Neutrophil (primary cell): ENCODE measurements at regions not wholly inside any gene's neighbourhood (a gene's known extent, or its start where the extent isn't known, plus 50 kb on each side); places are given as distances from the start of the nearest gene placed in this dataset.

Experiments
- H3K27ac ChIP-seq: fragments of 200-600 bp; sonication (generic); 2 replicates; pipeline ENCODE4 v1.5.1; 2016; ENCODE audit warnings: mild to moderate bottlenecking, moderate library complexity
- H3K27me3 ChIP-seq: fragments of 200-600 bp; sonication (generic); 2 replicates; pipeline ENCODE4 v1.6.0; 2016; ENCODE audit warnings: mild to moderate bottlenecking
- H3K36me3 ChIP-seq: fragments of 200-600 bp; sonication (generic); 2 replicates; pipeline ENCODE4 v1.5.1; 2017
- H3K4me1 ChIP-seq, 2 experiments: fragments of 200-600 bp in 1 of 2; sonication (generic) in 1 of 2; 1 replicate in 1 of 2; 2 replicates in 1 of 2; pipeline versions ENCODE4 v1.5.1 to v1.6.1; 2013 to 2016; ENCODE audit warnings: low read depth in 1 of 2, low read length in 1 of 2, mild to moderate bottlenecking in 1 of 2, moderate library complexity in 1 of 2; ENCODE audit not compliant: control insufficient read depth in 1 of 2, insufficient read depth in 1 of 2
- H3K4me3 ChIP-seq, 2 experiments: fragments of 200-600 bp in 1 of 2; sonication (generic) in 1 of 2; 1 replicate in 1 of 2; 2 replicates in 1 of 2; pipeline ENCODE4 v1.5.1; 2013 to 2016; ENCODE audit warnings: low read depth in 1 of 2, low read length in 1 of 2, mild to moderate bottlenecking in 1 of 2, moderate library complexity in 1 of 2
- H3K9me3 ChIP-seq: fragments of 200-600 bp; sonication (generic); 2 replicates; pipeline ENCODE4 v1.5.1; 2016
- TF ChIP-seq, protein P1 (sequence below): fragments of 200-600 bp; sonication (generic); IDR thresholded peaks from 2 replicates; pipeline ENCODE4 v1.5.1; 2016; ENCODE audit warnings: antibody characterized with exemption

- no peaks in the 10 kb centered on the region for H3K36me3 ChIP-seq
- no peak overlapping the region for H3K27ac ChIP-seq
- H3K27me3 ChIP-seq: no peaks in the 10 kb centered on the region
- TF ChIP-seq, protein P1, sequence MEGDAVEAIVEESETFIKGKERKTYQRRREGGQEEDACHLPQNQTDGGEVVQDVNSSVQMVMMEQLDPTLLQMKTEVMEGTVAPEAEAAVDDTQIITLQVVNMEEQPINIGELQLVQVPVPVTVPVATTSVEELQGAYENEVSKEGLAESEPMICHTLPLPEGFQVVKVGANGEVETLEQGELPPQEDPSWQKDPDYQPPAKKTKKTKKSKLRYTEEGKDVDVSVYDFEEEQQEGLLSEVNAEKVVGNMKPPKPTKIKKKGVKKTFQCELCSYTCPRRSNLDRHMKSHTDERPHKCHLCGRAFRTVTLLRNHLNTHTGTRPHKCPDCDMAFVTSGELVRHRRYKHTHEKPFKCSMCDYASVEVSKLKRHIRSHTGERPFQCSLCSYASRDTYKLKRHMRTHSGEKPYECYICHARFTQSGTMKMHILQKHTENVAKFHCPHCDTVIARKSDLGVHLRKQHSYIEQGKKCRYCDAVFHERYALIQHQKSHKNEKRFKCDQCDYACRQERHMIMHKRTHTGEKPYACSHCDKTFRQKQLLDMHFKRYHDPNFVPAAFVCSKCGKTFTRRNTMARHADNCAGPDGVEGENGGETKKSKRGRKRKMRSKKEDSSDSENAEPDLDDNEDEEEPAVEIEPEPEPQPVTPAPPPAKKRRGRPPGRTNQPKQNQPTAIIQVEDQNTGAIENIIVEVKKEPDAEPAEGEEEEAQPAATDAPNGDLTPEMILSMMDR: no peak
- H3K4me1 ChIP-seq: no peaks in the 10 kb centered on the region
- no peaks in the 10 kb centered on the region for H3K9me3 ChIP-seq
- no peak overlapping the region for H3K4me3 ChIP-seq
Observed at GRCh38 chrX:68929332-68930150, 100.7 kb downstream of the EFNB1 start.

- TF ChIP-seq, protein P1: no peak
Observed at GRCh38 chrX:68928401-68928800, 99.6 kb downstream of the EFNB1 start.

DNA sequence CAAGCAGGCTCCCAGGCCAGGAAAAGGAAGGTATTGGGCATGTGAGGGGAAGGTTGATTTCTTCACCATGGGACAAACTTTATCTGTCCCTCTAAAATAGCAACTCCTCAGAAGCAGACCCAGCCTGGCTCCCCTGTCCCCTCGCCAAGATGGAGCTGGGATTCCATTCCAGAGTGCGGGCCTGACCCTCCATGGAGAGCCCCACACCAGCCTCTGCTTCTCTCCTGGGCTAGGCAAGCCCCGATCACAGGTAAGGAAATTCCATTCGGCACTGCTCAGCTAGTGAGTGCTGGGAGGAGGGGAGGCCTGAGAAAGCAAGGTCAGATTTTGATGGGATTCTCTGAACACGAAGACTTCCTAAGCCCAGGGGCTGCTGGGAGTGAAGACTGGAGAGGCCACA, 98.4 kb downstream of the EFNB1 start:
- H3K27me3 ChIP-seq: no peaks in the 10 kb centered on the region
- H3K4me1 ChIP-seq: no peaks in the 10 kb centered on the region
- TF ChIP-seq, protein P1: no peak
- no peak overlapping the region for H3K27ac ChIP-seq
- H3K4me3 ChIP-seq: no peak overlapping the region
- no peaks in the 10 kb centered on the region for H3K36me3 ChIP-seq
- no peaks in the 10 kb centered on the region for H3K9me3 ChIP-seq

More at GRCh38 chrX:68928401-68928800, 99.6 kb downstream of the EFNB1 start:
- Histone ChIP-seq H3K9me3 (no peaks in the 10 kb centered on the region), H3K27ac (no peak overlapping the region), H3K4me3 (no peak overlapping the region), H3K4me1 (no peaks in the 10 kb centered on the region), H3K27me3 (no peaks in the 10 kb centered on the region), H3K36me3 (no peaks in the 10 kb centered on the region)

DNA sequence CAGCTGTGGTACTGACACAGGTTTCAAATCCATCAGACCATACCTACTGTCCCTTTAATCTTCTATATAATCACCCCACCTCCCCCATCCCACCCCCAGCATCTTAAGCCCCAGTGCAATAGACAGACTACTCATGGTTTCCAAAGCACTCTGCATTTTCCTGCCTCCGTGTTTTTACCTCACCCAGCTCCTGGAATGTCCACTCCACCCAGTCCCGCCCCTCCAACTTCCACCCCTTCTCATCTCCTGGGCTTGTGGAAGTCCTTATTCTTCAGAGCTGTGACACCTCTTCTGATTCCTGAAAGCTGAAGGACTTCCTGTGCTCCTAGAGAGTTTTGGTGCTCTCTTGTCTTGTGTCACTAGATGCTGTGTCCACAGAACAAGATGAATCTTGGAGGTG, 94.3 kb downstream of the EFNB1 start:
- no peaks in the 10 kb centered on the region for H3K27me3 ChIP-seq
- H3K4me1 ChIP-seq: no peaks in the 10 kb centered on the region
- TF ChIP-seq, protein P1: no peak
- no peaks in the 10 kb centered on the region for H3K9me3 ChIP-seq
- no peak overlapping the region for H3K4me3 ChIP-seq
- H3K27ac ChIP-seq: no peak overlapping the region
- H3K36me3 ChIP-seq: no peaks in the 10 kb centered on the region

DNA sequence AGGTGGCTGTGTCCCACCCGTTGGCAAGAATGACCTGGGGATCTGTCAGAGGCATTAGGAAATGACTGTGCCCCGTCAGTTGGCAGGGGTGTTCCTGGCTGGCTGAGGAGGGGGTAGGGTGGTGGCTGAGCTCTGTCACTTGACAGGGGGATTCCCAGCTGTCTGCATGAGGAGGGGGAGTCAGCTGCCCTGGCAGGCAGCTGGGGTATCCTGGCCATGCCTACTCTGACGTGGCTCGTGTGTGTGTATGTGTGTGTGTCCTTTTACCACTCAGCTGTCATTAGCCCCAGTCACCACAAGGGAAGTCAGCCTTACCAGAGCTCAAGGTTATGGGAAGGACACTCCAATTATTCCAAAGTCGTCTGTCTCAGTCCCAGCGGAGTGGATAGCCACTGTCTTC, 93.2 kb downstream of the EFNB1 start:
- Histone ChIP-seq H3K9me3 (no peaks in the 10 kb centered on the region), H3K36me3 (no peaks in the 10 kb centered on the region), H3K27ac (no peak overlapping the region), H3K4me1 (no peaks in the 10 kb centered on the region), H3K27me3 (no peaks in the 10 kb centered on the region), H3K4me3 (no peak overlapping the region)
- TF ChIP-seq, protein P1: no peak
